HG02571 (cell line): ENCODE measurements at regions not wholly inside any gene's neighbourhood (a gene's known extent, or its start where the extent isn't known, plus 50 kb on each side); places are given as distances from the start of the nearest gene placed in this dataset.

Experiments used
- ATAC-seq: cut with Tn5 transposase; IDR thresholded peaks from one replicate; pipeline ENCODE4 v1.9.1; 2021; ENCODE audit warnings: mild to moderate bottlenecking, moderate library complexity; ENCODE audit not compliant: unreplicated experiment

DNA sequence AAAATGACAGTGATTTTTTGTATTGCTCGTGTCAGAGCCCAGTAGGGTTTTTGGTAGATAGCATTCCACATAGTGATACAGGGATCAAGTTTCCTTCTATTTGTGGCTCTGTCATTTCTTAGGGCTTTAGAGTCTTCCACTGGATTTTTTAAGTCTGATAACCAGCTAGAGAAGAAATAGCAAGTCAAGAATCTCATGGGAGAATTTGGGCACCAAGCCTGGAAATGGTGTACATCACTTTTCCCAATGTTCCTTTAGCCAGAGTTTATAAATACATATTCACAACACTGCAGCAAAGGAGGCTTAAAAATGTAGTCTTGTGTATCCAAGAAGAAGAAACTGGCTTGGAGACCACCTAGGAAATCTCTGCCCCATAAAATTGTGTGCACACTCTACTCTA lies 647.1 kb upstream of the KLF4 start:
- no peak for ATAC-seq

DNA sequence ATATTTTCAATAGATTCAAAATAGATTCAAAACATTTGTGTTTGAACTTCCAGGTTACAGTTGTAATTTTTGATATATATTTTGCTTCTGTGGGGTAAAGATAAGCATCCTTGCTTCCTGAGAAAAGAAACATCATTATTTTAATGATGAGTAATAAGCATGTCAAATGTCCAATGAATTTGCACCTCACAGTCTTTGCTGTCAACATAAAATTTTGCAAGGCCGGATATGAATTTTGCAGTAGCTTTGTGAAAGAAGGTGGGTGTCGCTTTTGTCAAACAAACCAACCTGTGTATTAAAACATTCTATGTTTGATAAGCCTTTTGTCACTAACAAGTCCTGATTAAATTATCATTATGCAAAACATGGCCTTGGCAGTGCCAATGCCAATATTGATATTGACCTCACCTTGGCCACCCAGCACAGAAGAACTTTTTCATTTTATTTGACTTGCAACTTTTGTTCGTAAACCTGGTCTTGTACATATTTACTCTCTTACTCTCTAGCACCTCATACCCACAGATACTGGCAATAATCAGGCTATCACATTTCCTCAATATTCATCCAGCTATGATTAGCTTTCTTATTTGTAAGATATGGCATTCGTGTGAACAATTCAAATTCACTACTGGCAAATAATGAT lies 645.0 kb upstream of the KLF4 start:
- no peak for ATAC-seq

DNA sequence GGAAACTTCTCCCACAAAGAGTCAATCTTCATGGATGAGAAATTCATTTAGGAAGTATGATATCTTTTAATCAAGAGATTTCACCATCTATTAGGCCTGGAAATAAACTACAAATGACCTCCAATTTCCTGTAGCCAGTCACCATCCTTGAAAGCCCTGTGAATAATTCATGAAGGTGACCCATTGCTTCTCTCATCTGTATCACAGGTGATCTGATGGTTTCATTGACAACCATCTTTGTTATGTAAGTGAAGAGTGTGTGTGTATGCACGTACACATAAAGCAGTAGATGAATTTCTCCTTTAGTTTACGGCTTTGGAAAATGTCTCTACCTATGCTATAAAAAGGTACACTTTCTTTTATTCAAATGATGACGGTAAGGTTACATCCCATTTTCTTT lies 644.1 kb upstream of the KLF4 start:
- no peak for ATAC-seq

DNA sequence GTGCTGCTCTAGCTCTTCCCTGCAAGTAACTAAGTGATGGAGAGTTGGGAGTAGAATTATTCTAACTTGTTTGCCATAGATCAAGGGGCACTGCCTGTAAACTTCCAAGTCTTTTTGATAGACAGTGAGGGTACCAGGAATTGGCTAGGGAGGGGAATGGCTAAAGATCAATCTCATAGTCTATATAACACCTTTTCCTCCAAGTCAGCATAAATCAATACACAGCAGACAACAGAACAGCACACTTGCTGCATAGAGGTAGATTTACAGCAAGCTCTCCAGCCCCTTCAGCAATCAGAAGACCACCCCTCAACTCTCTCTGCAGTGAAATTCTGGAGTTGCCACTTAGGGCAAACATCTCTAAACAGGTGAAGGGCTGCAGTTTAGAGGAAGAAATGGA lies 643.5 kb upstream of the KLF4 start:
- ATAC-seq = no peak

DNA sequence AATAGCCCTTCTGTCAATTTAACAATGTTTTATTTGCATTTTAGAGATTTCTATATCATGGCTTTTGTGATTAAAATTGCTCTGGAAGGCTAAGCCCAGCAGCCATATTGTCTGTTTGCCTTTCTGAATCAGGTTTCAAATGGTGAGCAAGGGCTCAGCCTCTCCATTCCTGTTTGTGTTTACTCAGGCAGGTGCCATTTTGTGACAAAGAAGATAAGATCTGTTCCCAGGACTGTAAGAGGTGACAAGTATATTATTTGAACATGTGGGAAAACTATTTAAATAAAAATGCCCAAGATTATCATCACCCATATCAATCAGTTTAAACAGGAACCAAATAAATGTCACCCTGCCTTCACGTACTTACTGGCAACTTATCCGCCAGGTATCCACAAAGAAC lies 641.3 kb upstream of the KLF4 start:
- ATAC-seq = no peak

DNA sequence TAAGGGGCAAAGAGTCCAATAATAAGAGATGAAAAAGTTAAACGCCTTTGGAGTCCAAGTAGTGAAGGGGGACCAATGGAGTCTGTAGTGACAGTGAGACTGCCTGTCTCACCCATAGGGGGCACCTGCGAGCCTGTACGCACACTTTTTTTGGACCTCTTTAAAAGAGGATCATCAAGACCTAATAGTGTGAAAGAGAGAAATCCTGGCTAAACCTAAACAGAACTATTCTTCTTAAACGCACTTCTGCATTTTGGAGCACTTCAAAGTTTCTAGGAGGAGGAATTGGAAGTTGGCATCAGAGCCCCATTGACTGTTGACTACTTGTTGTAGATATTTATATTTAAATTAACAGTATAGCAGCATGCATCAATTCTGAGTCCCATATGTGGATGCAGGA lies 636.1 kb upstream of the KLF4 start:
- no peak for ATAC-seq

DNA sequence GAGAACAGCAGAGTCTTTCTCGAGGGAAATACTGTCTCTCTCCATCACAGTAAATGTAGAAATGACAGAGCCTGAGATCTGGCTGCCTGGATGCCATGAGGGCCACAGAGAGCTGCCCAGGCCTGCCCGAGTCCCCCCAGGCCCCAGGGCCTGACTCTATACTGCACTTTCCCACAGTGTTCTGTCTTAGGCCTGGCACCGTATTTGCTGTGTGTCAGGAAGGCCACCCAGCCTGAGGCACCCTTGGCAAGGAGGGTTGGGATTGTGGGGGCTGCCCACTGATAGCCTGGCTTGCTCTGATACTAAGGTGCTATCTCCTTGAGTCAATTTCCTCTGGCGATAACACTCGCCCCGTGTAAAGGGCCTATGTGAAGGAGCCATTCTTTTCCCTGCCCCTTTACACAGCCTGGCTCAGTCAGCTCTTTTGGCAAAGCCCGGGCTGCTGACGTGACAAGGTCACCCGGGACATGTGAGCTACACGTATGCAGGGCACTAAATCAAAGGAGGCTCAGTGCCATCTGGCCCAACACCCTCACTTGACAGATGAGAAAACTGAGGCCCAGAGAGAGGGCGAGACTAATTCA lies 630.1 kb upstream of the KLF4 start:
- ATAC-seq = no peak

DNA sequence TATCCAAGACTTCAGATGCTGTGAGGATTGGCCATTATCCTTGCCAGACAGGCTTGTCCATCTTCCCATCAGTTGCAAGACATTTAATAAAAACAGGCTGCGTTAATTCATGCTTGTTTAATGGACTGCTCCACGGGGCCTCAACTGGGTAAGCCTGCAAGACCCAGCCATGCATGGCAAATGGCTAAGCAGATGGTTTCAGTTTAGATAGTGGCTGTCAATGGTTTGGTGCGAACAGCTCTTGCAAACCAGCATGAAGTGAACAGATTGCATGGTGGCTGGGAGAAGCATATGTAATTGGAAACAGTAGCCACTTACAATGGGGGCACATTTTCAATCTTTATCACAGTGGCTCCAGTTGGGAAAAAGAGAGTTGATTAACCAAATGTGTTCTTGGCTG lies 628.2 kb upstream of the KLF4 start:
- ATAC-seq = no peak

DNA sequence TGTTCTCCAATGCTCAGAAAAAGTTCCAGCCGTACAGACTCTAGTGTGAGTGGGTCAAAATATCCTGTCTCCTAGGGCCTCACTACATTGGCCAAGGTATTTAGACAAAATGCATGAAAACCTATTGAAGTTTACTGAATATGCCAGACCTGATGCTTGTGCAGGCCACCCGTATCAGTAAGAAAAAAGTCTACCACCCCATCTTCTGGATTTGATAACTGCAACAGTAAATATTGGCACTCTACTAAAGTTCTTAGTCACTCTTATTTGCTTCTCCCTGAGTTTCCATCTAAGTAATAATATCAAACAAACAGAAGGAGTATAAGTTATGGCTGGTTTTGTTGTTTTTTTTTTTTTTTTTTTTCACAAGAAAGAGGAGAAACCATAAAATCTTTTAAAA lies 627.7 kb upstream of the KLF4 start:
- no peak for ATAC-seq

DNA sequence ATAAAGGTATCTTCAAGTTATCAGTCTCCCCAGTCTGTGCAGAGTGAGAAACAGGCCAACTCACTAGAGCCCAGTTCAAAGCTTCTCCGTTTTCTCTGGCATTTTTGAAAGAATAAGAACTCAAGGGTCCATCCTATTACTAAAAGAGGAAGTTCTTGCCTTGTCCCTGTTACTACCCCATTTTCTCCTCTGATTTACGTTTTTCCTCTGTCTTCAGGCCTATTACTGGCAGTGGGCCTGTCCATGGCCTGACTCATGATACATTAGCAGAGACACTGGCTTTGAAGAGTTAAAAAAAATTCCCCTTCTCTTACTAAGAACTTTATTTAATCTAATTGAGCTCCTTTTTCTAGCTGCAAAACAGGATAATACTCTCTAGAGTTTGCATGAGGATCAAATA lies 624.0 kb upstream of the KLF4 start:
- ATAC-seq = no peak

DNA sequence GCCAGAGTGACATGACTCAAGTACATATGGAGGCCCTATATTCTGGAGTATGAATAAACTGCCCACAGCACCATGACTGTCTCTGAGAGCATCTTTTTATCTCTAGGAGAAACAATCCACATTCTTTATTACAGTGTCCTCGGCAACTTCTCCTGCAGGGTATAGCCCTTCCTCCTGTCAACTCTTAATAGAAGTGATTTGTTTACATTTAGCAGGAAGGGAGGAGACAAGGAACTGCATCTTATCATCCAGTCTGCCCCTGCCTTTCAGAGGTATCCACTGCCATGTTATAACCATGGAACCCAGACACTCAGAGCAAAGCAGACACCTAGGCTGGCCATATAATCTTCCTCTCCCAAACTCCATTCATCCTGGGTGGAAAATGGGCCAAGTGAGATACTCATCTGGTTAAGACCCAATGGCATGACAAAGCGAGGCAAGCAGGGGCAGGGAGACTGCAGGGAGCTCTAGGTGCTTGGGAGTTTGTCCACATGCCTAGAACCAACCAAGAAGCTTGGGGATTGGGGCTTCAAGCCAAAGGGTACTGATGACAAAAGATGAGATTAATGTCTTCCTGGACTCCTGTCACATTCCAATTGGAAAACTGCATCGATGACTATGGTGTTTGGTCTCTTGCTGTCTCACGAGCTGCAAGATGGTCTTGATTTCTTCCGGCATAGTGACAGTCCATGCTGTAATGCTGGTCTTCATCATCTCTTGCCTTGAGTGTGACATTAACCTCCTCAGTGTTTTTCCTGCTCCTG lies 620.5 kb upstream of the KLF4 start:
- no peak for ATAC-seq

DNA sequence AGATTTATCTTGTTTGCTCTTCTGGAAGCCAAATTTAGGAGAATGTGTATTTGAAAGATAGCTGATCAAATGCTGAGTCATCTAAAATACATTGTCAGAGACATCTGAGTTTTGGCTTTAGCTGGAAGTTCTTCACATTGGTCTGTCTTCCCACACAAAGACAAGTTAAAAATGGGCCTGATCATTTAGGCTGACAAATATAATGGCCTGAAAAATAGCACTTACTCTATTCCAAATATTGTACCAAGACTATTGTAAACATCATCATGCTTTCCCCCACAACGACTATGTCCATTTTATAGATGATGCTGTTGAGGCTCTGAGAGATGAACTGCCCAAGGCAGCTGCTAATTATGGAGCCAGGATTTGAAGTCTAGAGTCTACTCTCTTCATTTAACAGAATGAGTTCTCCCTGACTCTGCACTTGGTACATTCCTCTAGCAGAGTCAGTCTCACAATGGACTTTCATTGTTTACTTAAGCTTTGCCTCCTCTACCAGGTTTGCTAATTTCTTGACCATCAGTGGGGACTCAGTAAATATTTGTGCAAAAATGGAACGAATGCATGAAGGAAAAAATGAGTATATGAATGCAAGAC lies 619.4 kb upstream of the KLF4 start:
- ATAC-seq = no peak

DNA sequence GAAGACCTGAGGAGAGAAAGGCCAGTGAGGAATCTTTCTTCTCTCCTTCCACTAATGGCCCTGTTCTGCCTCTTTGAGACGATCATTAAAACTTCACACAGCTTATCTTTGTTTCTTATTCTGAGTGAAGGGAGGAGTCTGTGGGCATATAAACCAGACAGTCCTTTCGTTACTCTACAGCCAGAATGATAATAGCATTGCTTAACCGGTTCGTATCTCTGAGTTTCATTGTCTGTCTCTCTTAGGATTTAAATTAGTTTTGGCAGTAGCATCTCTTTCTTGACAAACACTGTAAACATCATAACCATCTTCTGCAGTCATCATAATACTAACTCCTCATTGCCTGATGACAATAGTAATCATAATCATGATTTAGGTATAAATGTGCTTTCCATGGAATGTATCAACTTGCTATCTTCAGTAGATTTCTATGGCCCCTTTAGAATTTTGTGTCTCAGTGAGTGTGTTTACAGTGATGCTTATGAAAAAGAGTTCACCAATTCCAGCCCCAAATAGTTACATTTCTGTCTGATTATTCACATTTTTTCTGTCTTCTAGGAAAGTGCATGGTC lies 618.8 kb upstream of the KLF4 start:
- ATAC-seq = no peak

DNA sequence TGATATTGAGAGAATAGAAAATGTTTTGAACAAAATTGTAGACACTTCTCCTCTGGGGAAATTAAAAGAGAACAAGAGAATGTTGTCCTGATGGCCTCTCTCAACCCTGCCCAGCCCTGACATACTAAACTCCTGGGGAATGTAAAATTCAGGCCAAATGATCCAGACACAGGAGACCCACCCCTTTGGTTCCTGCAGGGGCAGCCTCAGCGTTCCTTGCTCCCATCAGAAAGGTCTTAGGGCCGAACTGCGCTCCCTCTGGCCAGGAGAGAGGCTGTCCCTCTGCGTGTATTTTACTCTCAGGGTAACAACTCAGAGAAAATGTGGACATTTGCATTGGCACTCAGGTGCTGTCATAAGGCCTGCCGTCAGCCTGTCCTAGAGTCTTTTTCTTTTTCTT lies 616.3 kb upstream of the KLF4 start:
- ATAC-seq = no peak

DNA sequence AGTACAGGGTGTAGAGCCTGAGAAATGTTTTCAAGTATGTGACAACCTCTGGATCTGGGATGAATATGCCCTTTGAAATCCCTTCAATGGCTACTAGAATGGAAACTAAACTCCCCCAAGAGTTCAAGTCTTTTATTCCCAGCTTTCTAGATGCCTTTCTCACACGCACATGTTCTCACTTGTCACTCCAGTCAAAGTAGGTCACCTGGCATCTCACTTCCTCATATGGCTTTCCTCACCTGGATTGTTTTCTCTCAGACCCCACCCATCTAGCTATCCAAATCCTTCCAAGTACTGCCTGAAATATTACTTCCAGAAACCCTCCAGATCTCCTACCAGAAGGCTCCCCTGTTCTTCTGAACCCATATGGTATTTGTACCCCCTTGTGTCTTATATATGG lies 615.4 kb upstream of the KLF4 start:
- ATAC-seq = no peak

DNA sequence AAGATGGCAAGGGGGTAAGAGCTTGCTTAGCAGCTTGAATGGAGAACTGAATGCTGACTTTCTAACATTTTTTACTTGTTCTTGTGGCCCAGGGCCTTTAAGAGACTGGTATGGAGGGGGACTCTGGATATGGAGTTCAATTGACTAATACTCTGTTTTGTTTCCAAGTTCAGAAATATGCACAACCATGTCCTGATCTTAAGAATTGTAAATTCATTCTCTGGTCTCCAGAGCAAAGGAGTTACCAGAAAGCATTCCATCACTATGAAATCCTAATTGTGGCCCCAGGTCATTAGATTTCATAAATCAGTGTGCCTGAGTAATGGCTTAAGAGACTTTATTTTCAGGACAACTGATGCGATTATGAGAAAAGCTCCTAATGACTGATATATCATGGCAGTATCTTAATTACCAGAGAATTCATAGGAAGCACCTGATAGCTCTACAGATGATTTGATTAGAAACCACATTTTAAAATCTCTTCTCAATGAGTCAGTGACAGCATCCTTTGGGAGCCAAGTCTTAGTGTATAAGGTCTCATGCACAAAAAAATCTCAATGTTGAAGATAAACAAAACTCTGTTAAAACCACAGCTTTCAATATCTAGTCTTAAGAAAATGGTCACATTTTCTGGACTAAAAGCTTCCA lies 613.6 kb upstream of the KLF4 start:
- no peak for ATAC-seq

DNA sequence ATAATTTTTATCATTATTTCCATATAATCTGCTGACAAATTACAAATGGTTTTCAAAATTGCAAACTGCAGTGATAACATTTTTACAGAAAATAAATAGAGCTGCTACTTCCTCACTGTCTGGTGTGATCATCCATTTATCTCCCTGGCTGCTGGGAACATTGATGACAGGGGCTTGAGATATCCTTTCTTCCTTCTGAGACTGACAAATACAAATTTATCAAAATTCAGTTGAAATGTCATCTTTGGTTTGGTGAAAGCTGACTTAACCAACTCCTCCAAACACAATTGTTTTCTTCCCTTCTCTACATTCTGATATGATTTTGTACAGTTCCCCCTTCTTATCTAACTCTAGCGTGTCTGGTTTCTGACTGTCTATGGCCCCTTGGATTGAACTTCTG lies 611.8 kb upstream of the KLF4 start:
- ATAC-seq = no peak

DNA sequence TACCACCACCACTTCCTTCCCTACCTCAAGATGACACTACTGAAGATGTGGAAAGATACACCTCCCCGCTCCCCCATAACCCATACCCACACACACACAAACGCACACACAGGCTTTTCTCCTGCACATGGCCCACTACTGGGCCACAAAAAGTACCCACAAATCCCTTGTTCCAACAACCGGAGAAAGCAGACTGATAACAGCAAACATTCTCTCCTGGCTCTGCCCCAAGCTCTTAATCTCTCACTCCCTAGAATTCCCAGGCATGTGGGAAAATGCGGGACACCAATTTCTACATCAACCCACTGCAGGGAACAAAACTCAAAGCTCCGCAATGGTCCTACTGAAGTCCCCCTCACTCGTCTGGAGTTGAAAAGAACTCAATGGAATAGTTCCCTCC lies 611.0 kb upstream of the KLF4 start:
- ATAC-seq = no peak

DNA sequence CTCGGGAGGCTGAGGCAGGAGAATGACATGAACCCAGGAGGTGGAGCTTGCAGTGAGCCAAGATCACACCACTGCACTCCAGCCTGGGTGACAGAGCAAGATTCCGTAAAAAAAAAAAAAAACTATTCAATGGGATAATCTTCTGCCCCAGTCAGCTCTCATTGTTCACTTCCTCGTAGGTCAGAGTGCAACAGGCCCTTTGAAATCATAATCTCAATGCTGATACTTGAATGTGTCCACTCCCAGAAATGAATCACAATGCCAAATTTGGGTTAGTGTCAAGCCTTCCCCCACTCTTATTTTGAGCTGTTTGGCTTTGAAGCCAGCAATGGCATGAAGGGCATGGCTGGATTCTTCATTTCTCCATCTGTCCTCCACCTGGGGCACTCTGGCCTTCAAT lies 610.3 kb upstream of the KLF4 start:
- ATAC-seq = no peak

DNA sequence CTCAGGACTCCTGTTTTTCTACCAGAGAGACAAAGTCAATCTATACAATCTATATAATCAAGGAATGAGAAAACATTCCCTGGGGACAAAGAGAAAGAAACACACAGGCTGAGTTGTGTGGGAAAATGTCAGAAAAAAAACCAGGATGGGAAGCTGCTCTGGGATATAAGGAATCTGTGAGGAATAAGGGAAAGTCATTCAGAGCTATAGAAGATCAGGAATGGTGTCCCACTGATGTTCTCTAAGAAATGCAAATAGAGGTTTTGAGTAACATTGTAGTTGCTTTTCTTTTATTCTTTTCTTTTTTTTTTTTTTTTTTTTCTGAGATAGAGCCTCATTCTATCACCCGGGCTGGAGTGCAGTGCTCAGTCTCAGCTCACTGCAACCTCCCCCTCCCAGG lies 605.9 kb upstream of the KLF4 start:
- ATAC-seq = no peak

DNA sequence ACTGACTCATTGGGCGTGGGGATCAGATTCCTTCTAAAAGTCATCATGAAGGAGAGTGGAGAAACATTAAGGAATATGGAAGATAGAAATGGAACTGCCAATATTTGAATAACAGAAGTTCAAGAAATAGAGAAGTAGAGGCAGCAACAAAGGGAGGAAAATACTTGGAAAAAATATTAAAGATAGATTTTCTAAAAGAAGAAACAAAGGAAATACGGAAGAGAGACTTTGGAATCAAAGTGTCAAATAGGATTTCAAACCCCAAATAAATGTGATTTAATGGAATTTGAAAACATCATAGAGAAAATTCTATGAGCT lies 605.1 kb upstream of the KLF4 start:
- no peak for ATAC-seq
